ENCODE measurements at regions not wholly inside any gene's neighbourhood (a gene's known extent, or its start where the extent isn't known, plus 50 kb on each side); places are given as distances from the start of the nearest gene placed in this dataset.

- H3K27me3 ChIP-seq (ENCODE audit: control insufficient read depth in 1 of 2, insufficient read depth in 2 of 2, low read length in 2 of 2), result no peaks in the 10 kb centered on the region
- POLR2A ChIA-PET, result no interaction called here
- no peaks in the 10 kb centered on the region for H3K9me3 Mint-ChIP-seq
Observed at GRCh38 chr1:118252624-118253023, 67.6 kb upstream of the SPAG17 start.

GRCh38 chr1:118250232-118250631 lies 65.2 kb upstream of the SPAG17 start:
- H3K4me1 Mint-ChIP-seq (ENCODE audit: low read depth), result no peaks in the 10 kb centered on the region
- ChIA-PET CTCF (no interaction called here), POLR2A (no interaction called here)
- no peaks in the 10 kb centered on the region for H3K4me1 ChIP-seq (ENCODE audit: insufficient read depth, low read length)
- ATAC-seq (ENCODE audit: poor library complexity), result no peak
- H3K27ac Mint-ChIP-seq, result no peak overlapping the region
- DNase-seq, result no peak
- H3K4me3 Mint-ChIP-seq, result no peak overlapping the region
- no peaks in the 10 kb centered on the region for H3K9me3 ChIP-seq (ENCODE audit: control insufficient read depth in 1 of 2, insufficient read depth in 1 of 2, low read length in 2 of 2)
- no peak for TF ChIP-seq CTCF (IDR thresholded peaks at IDR 0.05)
- H3K27ac ChIP-seq (ENCODE audit: low read depth in 1 of 2, low read length in 2 of 2), result no peak overlapping the region
- H3K4me3 ChIP-seq (ENCODE audit: low read length), result no peak overlapping the region
- no peaks in the 10 kb centered on the region for H3K36me3 Mint-ChIP-seq (ENCODE audit: low read depth)
- H3K9me3 Mint-ChIP-seq, result no peaks in the 10 kb centered on the region
- H3K36me3 ChIP-seq (ENCODE audit: insufficient read depth, low read length), result no peaks in the 10 kb centered on the region
- intact Hi-C loops (cut with DNase I, micrococcal nuclease), result no loop called here
- H3K27me3 ChIP-seq (ENCODE audit: control insufficient read depth in 1 of 2, insufficient read depth in 2 of 2, low read length in 2 of 2), result no peaks in the 10 kb centered on the region
- peaks cover 5% of the 10 kb centered on the region for H3K27me3 Mint-ChIP-seq

More at GRCh38 chr1:118252624-118253023, 67.6 kb upstream of the SPAG17 start:
- no peak for TF ChIP-seq CTCF (IDR thresholded peaks at IDR 0.05)
- Histone ChIP-seq H3K36me3 (ENCODE audit: insufficient read depth, low read length) (no peaks in the 10 kb centered on the region), H3K4me3 (ENCODE audit: low read length) (no peak overlapping the region), H3K27ac (ENCODE audit: low read depth in 1 of 2, low read length in 2 of 2) (no peak overlapping the region), H3K9me3 (ENCODE audit: control insufficient read depth in 1 of 2, insufficient read depth in 1 of 2, low read length in 2 of 2) (no peaks in the 10 kb centered on the region), H3K4me1 (ENCODE audit: insufficient read depth, low read length) (no peaks in the 10 kb centered on the region)
- CTCF ChIA-PET, result no interaction called here
- ATAC-seq (ENCODE audit: poor library complexity) (no peak), DNase-seq (no peak)
- no peaks in the 10 kb centered on the region for H3K36me3 Mint-ChIP-seq (ENCODE audit: low read depth)
- intact Hi-C loops (cut with DNase I, micrococcal nuclease), result no loop called here
- no peaks in the 10 kb centered on the region for H3K4me1 Mint-ChIP-seq (ENCODE audit: low read depth)
- peaks cover 5% of the 10 kb centered on the region for H3K27me3 Mint-ChIP-seq
- H3K4me3 Mint-ChIP-seq, result no peak overlapping the region
- H3K27ac Mint-ChIP-seq, result no peak overlapping the region

GRCh38 chr1:118249641-118250040 lies 64.6 kb upstream of the SPAG17 start:
- Histone ChIP-seq H3K4me1 (ENCODE audit: insufficient read depth, low read length) (no peaks in the 10 kb centered on the region), H3K4me3 (ENCODE audit: low read length) (no peak overlapping the region), H3K27me3 (ENCODE audit: control insufficient read depth in 1 of 2, insufficient read depth in 2 of 2, low read length in 2 of 2) (no peaks in the 10 kb centered on the region), H3K27ac (ENCODE audit: low read depth in 1 of 2, low read length in 2 of 2) (no peak overlapping the region), H3K36me3 (ENCODE audit: insufficient read depth, low read length) (no peaks in the 10 kb centered on the region), H3K9me3 (ENCODE audit: control insufficient read depth in 1 of 2, insufficient read depth in 1 of 2, low read length in 2 of 2) (no peaks in the 10 kb centered on the region)
- TF ChIP-seq CTCF (IDR thresholded peaks at IDR 0.05), result no peak
- H3K27me3 Mint-ChIP-seq, result peaks cover 5% of the 10 kb centered on the region
- no peak overlapping the region for H3K27ac Mint-ChIP-seq
- no peaks in the 10 kb centered on the region for H3K36me3 Mint-ChIP-seq (ENCODE audit: low read depth)
- H3K4me3 Mint-ChIP-seq, result no peak overlapping the region
- ATAC-seq (ENCODE audit: poor library complexity), result no peak
- DNase-seq, result no peak
- intact Hi-C loops (cut with DNase I, micrococcal nuclease), result no loop called here
- ChIA-PET CTCF (no interaction called here), POLR2A (no interaction called here)
- no peaks in the 10 kb centered on the region for H3K4me1 Mint-ChIP-seq (ENCODE audit: low read depth)
- H3K9me3 Mint-ChIP-seq, result no peaks in the 10 kb centered on the region
